Endothelial cell of umbilical vein (primary cell): ENCODE measurements at regions not wholly inside any gene's neighbourhood (a gene's known extent, or its start where the extent isn't known, plus 50 kb on each side); places are given as distances from the start of the nearest gene placed in this dataset.

Experiments used
- BruUV-seq: library from RNA; stranded (reverse); fragments of 400-500 nt; replicated peaks from 2 replicates; lab custom pipeline; 2021; lab: Mats Ljungman, UMichigan
- CTCF ChIA-PET: fragments of 300-600, 350-600 bp; sonication (Branson Sonifier 250); formaldehyde crosslinking; loops from one replicate; lab custom pipeline; 2021; ENCODE audit warnings: antibody characterized with exemption, inconsistent platforms; lab: Charles Lee
- POLR2A ChIA-PET: fragments of 300-600, 350-600 bp; sonication (Branson Sonifier 250); formaldehyde crosslinking; loops from one replicate; lab custom pipeline; 2021; ENCODE audit warnings: antibody characterized with exemption, inconsistent platforms; lab: Charles Lee
- DNase-seq: peaks from one replicate; pipeline ENCODE4 v3.0.0-alpha.2; 2011; ENCODE audit warnings: low read depth, low spot score
- FAIRE-seq: peaks from 2 replicates; lab custom pipeline; 2011; peaks lifted over from hg19 to GRCh38; lab: Jason Lieb, UNC
- H2AFZ ChIP-seq: 2 replicates; pipeline ENCODE4 v1.6.0; 2012; ENCODE audit warnings: low read depth, low read length, control low read depth, inconsistent platforms
- H3K27ac ChIP-seq: 2 replicates; pipeline ENCODE4 v1.5.1; 2011; ENCODE audit warnings: low read depth, mild to moderate bottlenecking, control low read depth, low read length, moderate library complexity; ENCODE audit not compliant: insufficient read depth
- H3K27me3 ChIP-seq, 2 experiments: 2 replicates each; pipeline versions ENCODE4 v1.6.0 to v1.6.1; 2011; ENCODE audit warnings: low read length in 2 of 2, mixed read lengths in 1 of 2; ENCODE audit not compliant: control insufficient read depth in 2 of 2, insufficient read depth in 2 of 2
- H3K36me3 ChIP-seq, 2 experiments: 2 replicates in 1 of 2; 3 replicates in 1 of 2; pipeline ENCODE4 v1.5.1; 2011; ENCODE audit warnings: low read length in 2 of 2, mild to moderate bottlenecking in 1 of 2, moderate library complexity in 1 of 2; ENCODE audit not compliant: control insufficient read depth in 2 of 2, insufficient read depth in 2 of 2; ENCODE audit errors: extremely low read depth in 1 of 2
- H3K4me1 ChIP-seq: 3 replicates; pipeline ENCODE4 v1.5.1; 2011; ENCODE audit warnings: mild to moderate bottlenecking, low read length; ENCODE audit not compliant: control insufficient read depth, insufficient read depth; ENCODE audit errors: extremely low read depth
- H3K4me2 ChIP-seq: 2 replicates; pipeline ENCODE4 v1.6.1; 2011; ENCODE audit warnings: low read length, control low read depth, mixed read lengths; ENCODE audit not compliant: insufficient read depth
- H3K4me3 ChIP-seq, 3 experiments: fragments of 200-600 bp in 1 of 3; sonication (generic), shearing (Covaris generic) in 1 of 3; replicated peaks in 1 of 3; 2 replicates each; pipeline ENCODE4 v1.5.1; 2011 to 2016; ENCODE audit warnings: control low read depth in 3 of 3, low read length in 3 of 3, mild to moderate bottlenecking in 2 of 3, inconsistent platforms in 1 of 3, low read depth in 1 of 3, moderate library complexity in 1 of 3; ENCODE audit not compliant: insufficient read depth in 1 of 3
- H3K79me2 ChIP-seq: 2 replicates; pipeline ENCODE4 v1.6.0; 2012; ENCODE audit warnings: low read length, inconsistent platforms; ENCODE audit not compliant: control insufficient read depth, insufficient read depth
- H3K9ac ChIP-seq: replicated peaks from 2 replicates; pipeline ENCODE3; 2011; ENCODE audit warnings: low read length, control low read depth; ENCODE audit not compliant: insufficient read depth; ENCODE audit errors: extremely low read depth
- H3K9me1 ChIP-seq: replicated peaks from 3 replicates; pipeline ENCODE4 v1.6.0; 2011; ENCODE audit warnings: mild to moderate bottlenecking, low read length; ENCODE audit not compliant: control insufficient read depth, insufficient read depth; ENCODE audit errors: extremely low read depth
- H3K9me3 ChIP-seq: replicated peaks from 2 replicates; pipeline ENCODE4 v1.5.1; 2012; ENCODE audit warnings: low read length, inconsistent platforms; ENCODE audit not compliant: control insufficient read depth, insufficient read depth
- H4K20me1 ChIP-seq: replicated peaks from 2 replicates; pipeline ENCODE3; 2011; ENCODE audit warnings: mild to moderate bottlenecking, low read length; ENCODE audit not compliant: control insufficient read depth, insufficient read depth; ENCODE audit errors: extremely low read depth
- CTCF ChIP-seq, 2 donors: IDR thresholded peaks; 1 replicate in 1 of 2; 2 replicates in 1 of 2; pipeline ENCODE4 v1.5.1; 2011; ENCODE audit warnings: low read length in 2 of 2, mild to moderate bottlenecking in 2 of 2, moderate library complexity in 2 of 2, control low read depth in 1 of 2, inconsistent platforms in 1 of 2, low read depth in 1 of 2; ENCODE audit not compliant: insufficient read depth in 1 of 2; ENCODE audit errors: extremely low read depth in 1 of 2
- EZH2 ChIP-seq: IDR thresholded peaks from 2 replicates; pipeline ENCODE4 v1.6.1; 2012; ENCODE audit warnings: borderline replicate concordance, low read depth, mild to moderate bottlenecking, moderate library complexity, low read length, inconsistent platforms; ENCODE audit not compliant: severe bottlenecking
- FOS ChIP-seq: IDR thresholded peaks from 2 replicates; pipeline ENCODE4 v1.6.1; 2011; ENCODE audit warnings: mild to moderate bottlenecking, low read length, moderate library complexity, borderline replicate concordance; ENCODE audit not compliant: insufficient read depth
- GATA2 ChIP-seq: IDR thresholded peaks from 2 replicates; pipeline ENCODE4 v1.7.0; 2011; ENCODE audit warnings: low read depth, mild to moderate bottlenecking, moderate library complexity, mixed read lengths, low read length; ENCODE audit not compliant: insufficient read length, insufficient read depth
- JUN ChIP-seq: IDR thresholded peaks from 2 replicates; pipeline ENCODE4 v1.6.1; 2011; ENCODE audit warnings: borderline replicate concordance, low read depth; ENCODE audit not compliant: insufficient read length, insufficient read depth
- MAX ChIP-seq: IDR thresholded peaks from 2 replicates; pipeline ENCODE4 v1.6.1; 2011; ENCODE audit not compliant: insufficient read depth, insufficient read length
- MYC ChIP-seq: IDR thresholded peaks from one replicate; pipeline ENCODE4 v1.6.1; 2011; ENCODE audit warnings: mild to moderate bottlenecking, low read depth, low read length
- POLR2A ChIP-seq: IDR thresholded peaks from 2 replicates; pipeline ENCODE4 v1.6.1; 2012; ENCODE audit warnings: low read depth, mild to moderate bottlenecking, control low read depth, low read length
- POLR2AphosphoS5 ChIP-seq: IDR thresholded peaks from 2 replicates; pipeline ENCODE4 v1.6.1; 2012; ENCODE audit warnings: low read depth, mild to moderate bottlenecking, control low read depth, low read length, moderate library complexity; ENCODE audit not compliant: insufficient read depth
- dilution Hi-C: fragments of 300-500 bp; cut with MboI; formaldehyde crosslinking; loops from one replicate; pipeline ENCODE4 v1.15.0; 2019; ENCODE audit warnings: low sequenced_read_pairs; ENCODE audit not compliant: extremely low pct_ligation_motif_present
- intact Hi-C: fragments of 100-400 bp; cut with micrococcal nuclease; formaldehyde crosslinking; loops from one replicate; pipeline ENCODE4 v1.10.0; 2022

- ChIA-PET CTCF (no interaction called here), POLR2A (no interaction called here)
- Histone ChIP-seq H3K4me3 (no peak overlapping the region), H3K27ac (no peak overlapping the region), H3K9me1 (no peaks in the 10 kb centered on the region), H3K36me3 (no peaks in the 10 kb centered on the region), H3K9me3 (no peaks in the 10 kb centered on the region), H3K27me3 (no peaks in the 10 kb centered on the region), H2AFZ (no peak overlapping the region), H3K4me1 (no peaks in the 10 kb centered on the region), H3K79me2 (no peaks in the 10 kb centered on the region), H3K4me2 (no peak overlapping the region), H4K20me1 (no peaks in the 10 kb centered on the region), H3K9ac (no peak overlapping the region)
- dilution Hi-C loops (no loop called here), intact Hi-C loops (loop anchor here (5.0 kb wide), 1 partner anchor 782 kb away; no protein-coding TSS in a partner anchor)
- BruUV-seq = no TSS peak
- TF ChIP-seq MAX (no peak), GATA2 (no peak), FOS (no peak), MYC (no peak), EZH2 (no peak), POLR2A (no peak), JUN (no peak), CTCF (IDR thresholded peaks at IDR 0.05; ENCODE audit: extremely low read depth in 1 of 2, insufficient read depth in 1 of 2, low read depth in 1 of 2, low read length in 2 of 2) (no peak), POLR2AphosphoS5 (no peak)
- FAIRE-seq (no peak), DNase-seq (no peak)
These were observed 456.2 kb downstream of the ZNF385D start for GRCh38 chr3:21294768-21295167.
